Right lung (tissue), 2 donors: ENCODE measurements at regions not wholly inside any gene's neighbourhood (a gene's known extent, or its start where the extent isn't known, plus 50 kb on each side); places are given as distances from the start of the nearest gene placed in this dataset.

Experiments used
- DNase-seq, 2 donors: peaks; one replicate each; pipeline ENCODE4 v3.0.0-alpha.2; 2013

GRCh38 chr2:58449286-58450010 is 208.3 kb upstream of the FANCL start:
- no peak for DNase-seq

GRCh38 chr2:58448845-58449244 is 207.7 kb upstream of the FANCL start:
- DNase-seq, result no peak

GRCh38 chr2:58448065-58448507 is 207.0 kb upstream of the FANCL start:
- peak; percentile 11 to 31 for DNase-seq

- DNase-seq, result no peak
Observed at GRCh38 chr2:58447586-58447985, 206.5 kb upstream of the FANCL start.

GRCh38 chr2:58441643-58442042 is 200.5 kb upstream of the FANCL start:
- no peak for DNase-seq

- no peak for DNase-seq
Observed at GRCh38 chr2:58436872-58437271, 195.7 kb upstream of the FANCL start.

- no peak for DNase-seq
Observed at GRCh38 chr2:58435246-58435645, 194.1 kb upstream of the FANCL start.

- DNase-seq, result no peak
Observed at GRCh38 chr2:58434692-58435091, 193.6 kb upstream of the FANCL start.

GRCh38 chr2:58432491-58433170 is 191.5 kb upstream of the FANCL start:
- DNase-seq, result no peak

GRCh38 chr2:58429014-58429875 is 188.1 kb upstream of the FANCL start:
- DNase-seq, result peak in 1 of 2 donors; percentile 16

GRCh38 chr2:58428096-58429013 is 187.2 kb upstream of the FANCL start:
- DNase-seq, result peak; percentile 33 to 40

GRCh38 chr2:58427572-58428095 is 186.5 kb upstream of the FANCL start:
- DNase-seq, result peak; percentile 59 to 63

- DNase-seq, result no peak
Observed at GRCh38 chr2:58425368-58425767, 184.2 kb upstream of the FANCL start.

GRCh38 chr2:58419983-58420382 is 178.9 kb upstream of the FANCL start:
- DNase-seq, result no peak

- DNase-seq, result no peak
Observed at GRCh38 chr2:58416696-58417095, 175.6 kb upstream of the FANCL start.

- DNase-seq, result no peak
Observed at GRCh38 chr2:58414506-58414905, 173.4 kb upstream of the FANCL start.

GRCh38 chr2:58410549-58410948 is 169.4 kb upstream of the FANCL start:
- DNase-seq, result peak; percentile 6 to 14

GRCh38 chr2:58407487-58407886 is 166.4 kb upstream of the FANCL start:
- DNase-seq, result no peak

- no peak for DNase-seq
Observed at GRCh38 chr2:58405341-58405740, 164.2 kb upstream of the FANCL start.

GRCh38 chr2:58401936-58402335 is 160.8 kb upstream of the FANCL start:
- DNase-seq, result no peak

GRCh38 chr2:58398406-58398805 is 157.3 kb upstream of the FANCL start:
- DNase-seq, result no peak
